ENCODE measurements at regions not wholly inside any gene's neighbourhood (a gene's known extent, or its start where the extent isn't known, plus 50 kb on each side); places are given as distances from the start of the nearest gene placed in this dataset.

- TF ChIP-seq CTCF (IDR thresholded peaks at IDR 0.05) (no peak), POLR2AphosphoS5 (IDR thresholded peaks at IDR 0.05) (no peak)
Observed at GRCh38 chr5:5613261-5613990, 190.9 kb downstream of the ICE1 start.

Measured in breast epithelium (tissue), 3 donors.